Kasumi-1 (cell line): ENCODE measurements at regions not wholly inside any gene's neighbourhood (a gene's known extent, or its start where the extent isn't known, plus 50 kb on each side); places are given as distances from the start of the nearest gene placed in this dataset.
A peak's percentile ranks its signal among the peaks of the same experiment; 100 is the strongest.

ENCODE experiments used
- DNase-seq, 2 experiments: peaks; one replicate each; lab custom pipeline; 2025; lab: John Stamatoyannopoulos, UW

DNA sequence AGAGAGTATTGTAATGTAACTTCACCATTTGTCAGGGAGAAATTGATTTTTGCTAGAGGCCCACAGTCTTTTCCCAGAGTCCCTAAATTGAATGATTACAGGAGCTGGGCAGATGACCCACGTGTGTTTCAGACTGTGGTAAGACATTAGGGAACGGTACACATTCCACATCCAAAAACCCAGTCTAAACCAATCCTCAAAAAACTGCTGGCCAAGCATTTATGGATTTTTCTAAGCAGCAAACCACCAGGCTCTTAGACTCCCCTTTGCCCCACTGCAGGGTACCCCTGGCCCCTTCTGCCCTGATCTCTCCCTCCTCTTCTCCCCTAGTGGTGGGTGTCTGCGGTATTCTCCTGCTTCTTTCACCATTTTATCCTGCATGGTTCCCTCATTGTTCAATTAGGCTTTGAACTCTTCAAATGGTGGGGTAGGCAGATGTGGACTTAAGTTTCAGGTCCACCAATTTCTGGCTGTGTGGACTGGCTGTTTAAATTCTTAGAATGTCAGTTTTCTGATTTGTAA is 135.5 kb upstream of the SORCS3 start:
- DNase-seq: no peak

DNA sequence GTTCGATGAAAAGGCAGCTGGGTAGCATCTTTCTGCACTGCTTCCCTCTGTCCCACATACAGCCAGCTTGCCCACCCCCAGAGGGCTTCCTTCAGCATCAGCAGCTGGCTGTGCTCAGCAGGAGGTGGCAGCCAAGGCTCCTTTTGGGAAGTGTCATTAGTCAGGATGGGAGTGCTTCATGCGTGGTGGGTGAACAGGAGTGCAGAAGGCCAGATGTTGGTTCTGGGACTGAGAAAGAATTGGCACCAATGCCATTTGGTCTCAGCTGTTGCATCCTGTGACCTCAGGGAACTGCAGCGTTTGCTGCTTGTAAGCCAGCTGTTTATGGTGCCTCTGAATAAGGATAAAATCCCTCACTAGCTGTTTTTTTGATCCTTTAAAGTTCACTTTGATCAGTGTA is 131.1 kb upstream of the SORCS3 start:
- DNase-seq: no peak

DNA sequence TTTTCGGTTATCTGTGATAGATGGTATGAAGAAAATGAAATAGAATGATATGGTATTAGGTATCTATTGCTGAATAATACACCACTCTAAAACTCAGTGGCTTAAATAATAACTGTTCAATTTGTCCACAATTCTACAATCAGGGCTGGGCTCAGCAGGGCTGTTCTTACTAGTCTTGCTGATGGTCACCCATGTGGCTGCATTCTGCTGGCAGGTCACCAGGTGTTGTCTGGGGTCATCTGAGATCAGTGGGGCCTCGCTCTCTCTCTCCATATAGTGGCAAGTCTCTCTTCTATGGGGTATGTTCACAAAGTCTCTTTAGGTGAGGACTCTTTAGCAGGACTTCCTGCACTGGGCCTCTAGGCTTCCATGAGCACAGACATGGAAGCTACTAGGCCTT is 130.4 kb upstream of the SORCS3 start:
- DNase-seq: no peak

DNA sequence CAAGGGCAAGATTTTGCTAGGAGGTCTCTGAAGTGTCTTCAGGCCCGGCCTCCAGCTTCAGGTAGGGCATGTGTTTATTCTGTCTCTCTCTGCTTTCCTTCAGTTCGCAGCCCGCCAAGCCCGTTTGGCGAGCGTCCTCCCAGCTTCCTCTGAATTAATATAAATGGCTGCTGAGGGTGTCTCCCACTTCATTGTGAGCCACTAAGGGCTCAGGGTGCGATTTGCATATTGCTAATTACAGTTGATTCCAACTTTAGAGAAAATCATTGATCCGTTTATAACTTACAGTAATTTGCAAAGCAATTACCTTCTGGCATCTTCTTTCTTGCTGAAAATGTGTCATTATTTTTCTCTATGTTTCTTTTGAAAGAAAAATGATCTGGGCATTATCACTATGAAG is 128.3 kb upstream of the SORCS3 start:
- DNase-seq: no peak

DNA sequence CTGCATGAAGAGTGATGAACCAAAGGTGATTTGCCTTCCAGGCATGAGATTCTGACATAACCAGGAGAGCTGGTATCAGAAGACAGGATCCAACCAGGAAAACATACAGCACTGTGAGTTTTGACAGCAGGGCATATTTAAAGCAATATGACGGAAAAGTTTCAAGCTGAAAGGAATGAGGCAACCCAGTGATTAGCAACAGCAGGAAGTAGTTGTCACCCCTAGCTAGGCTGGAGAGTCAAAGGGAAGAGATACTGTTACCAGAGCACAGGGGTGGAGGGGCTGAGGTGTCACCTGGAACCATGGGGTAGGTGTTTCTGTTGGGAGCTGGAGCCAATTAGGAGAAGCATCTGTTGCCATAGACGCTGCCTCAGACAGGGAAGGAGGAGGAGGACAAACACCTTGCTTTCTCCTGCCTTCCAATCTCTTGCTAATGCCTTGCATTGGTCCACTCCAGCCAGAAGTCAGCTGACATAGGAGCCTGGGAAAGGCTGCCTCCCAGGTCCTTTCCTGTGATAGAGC is 125.4 kb upstream of the SORCS3 start:
- no peak for DNase-seq

DNA sequence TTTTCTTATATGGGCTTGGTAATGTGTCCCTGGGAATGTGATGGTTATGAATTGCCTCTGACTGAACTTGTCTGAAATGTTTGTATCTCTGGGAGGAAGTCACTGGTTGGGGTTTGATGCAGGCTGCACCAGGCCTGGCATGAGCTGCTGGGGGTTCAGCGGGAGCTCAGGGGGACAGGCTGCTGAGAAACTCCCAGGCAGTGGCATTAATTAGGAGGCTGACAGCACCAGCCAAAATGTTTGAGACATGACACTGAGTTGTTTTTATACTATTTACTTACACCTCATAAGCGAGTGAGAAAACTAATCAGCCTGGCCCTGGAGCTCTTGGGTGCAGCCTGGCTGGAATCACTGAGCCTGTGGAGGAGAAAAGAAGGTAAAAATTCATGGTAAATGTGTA is 124.1 kb upstream of the SORCS3 start:
- DNase-seq: no peak

DNA sequence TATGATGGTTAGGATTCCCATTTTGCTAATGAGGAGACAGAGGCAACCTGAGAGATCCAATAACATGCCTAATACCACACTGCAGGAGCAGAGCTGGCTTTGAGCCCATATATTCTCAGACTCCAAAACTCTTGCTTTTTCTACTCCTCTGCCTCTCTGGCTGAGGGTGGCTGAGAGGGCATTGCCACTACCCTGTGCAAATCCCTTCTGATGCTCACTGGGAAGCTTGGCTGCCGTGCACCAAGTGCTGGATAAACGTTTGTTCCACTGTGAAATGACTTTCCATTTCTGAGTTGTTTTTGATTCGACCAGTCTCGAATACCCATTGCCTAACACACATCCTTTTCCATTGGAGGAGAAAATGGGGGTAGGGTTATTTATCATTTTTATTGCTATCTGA is 123.1 kb upstream of the SORCS3 start:
- DNase-seq: no peak

DNA sequence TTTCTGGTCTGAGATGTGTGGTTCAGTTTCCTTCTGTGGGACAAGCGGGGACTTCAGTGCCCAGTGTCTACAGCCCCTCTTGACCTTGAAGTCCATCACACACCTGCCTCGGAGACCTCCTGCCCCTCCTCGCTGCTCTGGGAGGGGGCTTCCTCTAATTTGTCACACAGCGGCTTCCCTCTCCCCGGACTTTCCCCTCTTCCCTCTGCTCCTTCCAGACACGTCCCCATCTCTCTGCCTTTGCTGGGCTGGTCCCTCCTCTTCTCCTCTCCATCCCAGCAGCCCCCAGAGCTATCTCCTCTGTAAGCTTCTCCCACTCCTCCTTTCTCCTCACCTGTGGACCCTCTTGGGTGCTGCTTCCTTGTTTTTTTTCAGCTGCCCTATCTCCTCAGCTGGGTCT is 122.2 kb upstream of the SORCS3 start:
- DNase-seq: no peak

DNA sequence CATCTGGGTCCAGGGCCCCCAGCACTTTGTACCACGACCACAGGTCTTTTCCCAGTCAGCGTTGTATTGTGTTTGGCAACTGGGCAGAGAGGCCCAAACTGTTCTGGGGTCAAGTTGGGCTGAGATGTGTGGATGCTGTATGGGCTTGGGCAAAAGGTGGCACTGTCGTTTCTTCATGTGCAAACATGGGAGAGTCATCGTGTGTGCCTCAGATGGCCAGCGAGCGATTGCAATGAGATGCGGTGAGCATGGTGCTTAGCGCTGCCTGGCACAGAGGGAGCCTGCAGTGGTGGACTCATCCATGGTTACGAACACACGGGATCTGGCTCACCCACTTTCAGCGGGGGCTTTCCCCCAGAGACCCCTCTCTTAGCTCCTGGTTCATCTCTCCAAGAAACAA is 120.4 kb upstream of the SORCS3 start:
- DNase-seq: no peak

DNA sequence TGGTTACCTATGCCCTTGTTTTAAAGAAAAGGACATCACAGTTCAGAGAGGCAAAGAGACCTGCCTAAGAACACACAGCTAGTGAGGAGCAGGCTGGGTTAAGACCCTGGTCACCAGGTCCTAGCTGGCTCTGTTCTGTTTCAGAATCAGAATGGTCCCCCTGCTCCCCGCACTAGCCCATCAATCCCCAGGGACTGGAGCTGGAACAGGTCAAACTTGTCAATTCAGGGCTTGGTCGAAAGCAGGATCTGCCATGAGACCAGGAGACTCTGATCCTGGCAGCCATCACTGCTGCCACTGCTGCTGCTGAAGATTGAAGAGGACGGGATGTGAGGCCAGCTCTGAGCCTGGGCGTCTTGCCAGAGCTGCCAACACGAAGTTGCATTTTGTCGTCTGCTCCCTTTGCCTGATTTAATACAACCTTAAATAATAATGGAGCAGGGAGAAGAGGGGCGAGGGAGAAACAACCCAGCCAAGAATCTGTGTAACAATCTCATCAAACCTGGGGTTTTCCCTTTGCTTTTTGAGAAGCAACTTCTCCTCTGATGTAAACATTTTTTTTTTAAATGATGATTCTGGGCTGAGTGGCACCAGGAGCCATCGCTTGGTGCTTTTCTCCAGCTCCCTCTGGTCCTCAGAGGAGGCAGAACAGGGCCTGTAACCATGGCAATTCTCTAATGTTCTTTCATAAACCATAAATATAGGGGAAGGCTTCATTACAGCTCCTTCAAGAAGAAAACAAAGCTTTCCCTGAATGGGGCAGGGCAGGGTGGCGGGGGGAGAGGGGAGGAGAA is 119.0 kb upstream of the SORCS3 start:
- DNase-seq: no peak

DNA sequence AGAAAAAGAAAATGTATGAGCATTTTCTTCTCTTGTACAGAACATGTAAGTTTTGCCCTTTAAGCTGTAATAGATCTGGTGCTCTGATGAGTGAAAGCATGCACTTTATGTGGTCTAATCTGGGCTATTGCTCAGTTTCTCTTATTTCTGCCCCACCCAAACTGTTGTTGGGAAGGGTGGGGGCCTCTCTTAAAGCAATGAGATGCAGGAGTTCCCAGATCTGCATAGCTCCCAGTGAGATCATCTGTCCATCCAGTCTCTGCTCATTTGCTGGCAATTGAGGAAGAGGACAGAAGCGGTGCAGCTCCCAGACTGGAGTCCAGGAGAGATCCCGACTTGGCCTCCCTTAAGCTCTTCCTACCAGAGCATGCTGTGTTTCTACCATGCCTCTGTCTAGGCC is 114.9 kb upstream of the SORCS3 start:
- DNase-seq: no peak

DNA sequence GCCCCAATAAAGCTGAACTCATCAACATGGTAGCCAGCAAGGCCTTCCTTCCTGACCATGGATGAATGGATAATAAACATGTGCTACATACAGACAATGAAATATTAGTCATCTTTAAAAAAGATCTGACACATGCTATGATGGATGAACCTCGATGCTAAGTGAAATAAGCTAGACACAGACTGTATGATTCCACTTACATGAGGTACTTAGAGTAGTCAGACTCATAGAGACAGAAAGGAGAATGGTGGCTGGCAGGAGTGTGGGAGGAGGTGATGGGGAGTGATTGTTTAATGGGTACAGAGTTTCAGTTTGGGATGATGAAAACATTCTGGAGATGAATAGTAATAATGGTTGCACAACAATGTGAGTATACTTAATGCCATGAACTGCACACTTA is 114.1 kb upstream of the SORCS3 start:
- no peak for DNase-seq

DNA sequence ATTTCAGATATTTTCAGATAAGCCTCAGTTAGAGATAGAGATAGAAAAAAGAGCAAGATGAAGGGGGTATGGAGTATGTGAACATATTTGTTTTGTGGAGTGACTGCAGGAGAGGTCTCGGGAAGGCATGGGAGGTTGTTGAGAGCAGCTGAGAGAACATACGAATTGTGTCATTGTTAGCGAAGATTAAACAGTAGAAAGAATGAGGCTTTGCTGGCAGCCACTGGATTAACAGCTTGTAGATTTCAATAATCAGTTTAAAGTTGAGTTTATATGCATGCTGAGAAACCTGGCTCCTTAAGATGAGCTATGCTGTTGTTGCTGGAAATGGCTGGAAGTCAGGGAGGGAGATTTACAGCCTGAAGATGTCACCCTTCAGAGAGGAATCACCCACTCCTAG is 100.9 kb upstream of the SORCS3 start:
- DNase-seq: no peak

DNA sequence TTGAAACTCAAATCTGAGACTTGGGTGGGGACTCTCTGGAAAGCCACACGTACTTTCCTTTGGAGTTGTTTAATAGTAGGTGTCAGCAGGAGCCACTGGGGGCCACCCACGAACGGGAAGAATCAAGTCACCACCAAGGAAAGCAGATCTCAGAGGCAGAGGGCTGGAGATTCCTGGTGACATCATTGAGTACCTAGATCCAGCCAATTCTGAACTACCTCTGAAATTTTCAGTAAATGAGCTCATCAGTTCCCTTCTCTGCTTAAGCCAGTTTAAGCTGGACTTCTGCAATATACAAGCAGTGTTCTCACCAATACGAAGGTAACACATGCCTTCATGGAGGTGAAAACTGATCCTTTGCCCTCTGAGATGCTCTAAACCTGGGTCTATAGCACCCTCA is 99.3 kb upstream of the SORCS3 start:
- no peak for DNase-seq

DNA sequence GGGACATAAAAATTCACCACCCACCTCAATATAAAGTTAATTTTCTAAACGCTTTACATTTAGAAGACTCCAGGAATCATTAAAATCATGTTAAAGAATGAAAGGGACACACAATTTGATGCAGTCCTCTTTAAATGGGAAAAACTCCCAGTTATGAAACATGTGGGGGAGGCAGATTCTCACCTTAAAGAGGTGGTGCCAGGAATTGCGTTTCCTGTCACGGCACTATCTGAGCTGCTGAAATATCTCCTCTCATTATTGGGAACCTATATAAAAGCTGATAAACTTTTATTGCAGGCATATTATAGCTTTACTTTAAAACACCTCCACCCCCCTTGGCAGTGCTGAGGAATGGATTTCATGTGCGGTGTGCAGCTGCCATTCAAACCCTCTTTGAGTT is 94.8 kb upstream of the SORCS3 start:
- no peak for DNase-seq

DNA sequence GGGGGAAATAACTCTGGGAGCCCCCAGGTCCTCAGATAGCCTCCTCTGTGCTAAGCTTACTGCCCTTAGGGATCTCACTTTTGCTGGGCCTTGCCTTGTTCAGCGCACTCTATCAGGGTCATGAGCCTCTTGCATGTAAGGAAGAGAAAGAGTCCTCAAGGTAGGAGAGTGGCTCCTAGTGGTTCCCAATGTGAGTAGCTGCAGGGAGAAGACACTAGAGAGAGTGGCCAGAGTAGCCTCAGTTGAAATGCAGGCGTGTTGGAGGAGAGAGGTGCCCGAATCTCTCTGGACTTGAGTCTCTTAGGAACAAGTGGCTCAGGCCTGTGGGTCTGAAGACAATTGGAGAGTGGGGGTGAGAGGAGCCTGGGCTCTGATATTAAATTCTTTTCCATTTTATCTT is 94.3 kb upstream of the SORCS3 start:
- DNase-seq: no peak

DNA sequence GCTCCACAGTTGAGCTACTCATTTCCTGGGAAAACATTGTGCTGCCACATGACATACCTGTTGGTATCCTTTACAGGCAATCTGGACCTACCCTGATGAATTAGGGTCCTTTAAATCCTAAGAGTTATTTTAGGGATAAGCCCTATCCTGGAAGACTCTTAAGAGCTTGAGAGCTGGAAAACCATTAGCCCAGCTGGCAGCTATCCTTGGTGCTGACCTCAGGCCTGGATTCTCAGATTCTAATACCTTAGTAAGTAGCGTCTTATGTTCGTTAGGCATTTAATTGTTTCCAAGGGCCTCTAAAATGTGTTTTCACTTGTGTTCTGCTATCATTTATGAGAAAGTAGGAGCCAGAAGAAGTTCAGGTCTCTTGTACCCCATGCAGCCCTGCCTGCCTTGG is 93.0 kb upstream of the SORCS3 start:
- DNase-seq: peak in 1 of 2 experiments; percentile 4

DNA sequence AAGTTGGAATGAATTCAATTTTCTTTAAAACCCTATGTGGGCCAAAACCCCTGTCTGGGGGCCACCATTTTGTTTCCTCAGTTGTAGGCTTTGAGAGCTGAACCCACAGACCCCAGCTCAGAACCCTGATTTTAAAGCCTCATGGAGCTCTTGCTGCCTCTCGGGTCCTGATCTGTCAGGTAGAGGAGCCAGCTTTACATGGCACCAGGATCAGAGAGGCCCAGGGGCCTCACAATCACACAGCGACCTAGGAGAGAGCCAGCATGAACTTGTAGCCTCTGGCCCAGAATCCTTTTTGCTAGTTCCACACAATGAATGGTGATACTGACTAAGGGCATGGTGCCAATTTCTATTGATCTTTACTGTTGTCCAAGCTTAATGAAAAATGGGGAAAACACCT is 84.3 kb upstream of the SORCS3 start:
- no peak for DNase-seq

DNA sequence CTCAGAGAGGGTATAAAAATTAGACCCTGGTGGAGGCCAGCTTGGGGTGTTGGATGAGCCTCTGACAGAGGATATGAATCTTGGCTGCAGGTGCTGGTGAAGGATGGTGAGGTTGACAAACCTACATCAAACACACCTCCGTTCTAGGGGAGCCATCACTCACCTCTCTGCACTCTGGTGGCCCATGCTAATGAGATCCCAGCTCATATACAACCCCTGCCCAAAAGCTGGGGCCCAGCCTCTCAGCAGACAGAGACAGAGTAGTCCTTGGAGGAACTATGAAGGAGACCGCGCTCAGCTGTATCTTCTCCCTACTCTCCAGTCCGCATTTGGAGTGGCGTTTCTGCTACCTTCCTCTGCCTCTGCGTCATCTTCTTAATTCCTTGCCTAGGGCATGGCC is 83.1 kb upstream of the SORCS3 start:
- DNase-seq: no peak

DNA sequence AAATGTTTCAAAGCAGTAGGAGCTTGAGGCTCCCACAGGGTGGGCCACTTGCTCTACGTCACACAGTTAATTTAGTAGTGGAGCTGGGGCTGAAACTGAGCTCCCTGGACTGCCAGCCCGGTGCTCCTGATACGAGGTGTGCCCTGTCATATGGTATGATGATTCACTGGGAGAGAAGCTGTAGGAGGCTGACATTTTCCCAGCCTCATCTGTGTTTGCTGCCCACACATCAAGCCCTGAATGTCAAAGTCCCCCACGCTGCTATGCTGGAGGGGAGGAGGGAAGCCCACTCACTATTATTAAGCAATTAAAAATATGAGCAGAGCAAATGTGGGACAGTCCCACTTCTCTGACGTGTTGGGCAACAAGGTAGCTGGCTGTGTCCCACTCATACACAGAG is 81.2 kb upstream of the SORCS3 start:
- no peak for DNase-seq

DNA sequence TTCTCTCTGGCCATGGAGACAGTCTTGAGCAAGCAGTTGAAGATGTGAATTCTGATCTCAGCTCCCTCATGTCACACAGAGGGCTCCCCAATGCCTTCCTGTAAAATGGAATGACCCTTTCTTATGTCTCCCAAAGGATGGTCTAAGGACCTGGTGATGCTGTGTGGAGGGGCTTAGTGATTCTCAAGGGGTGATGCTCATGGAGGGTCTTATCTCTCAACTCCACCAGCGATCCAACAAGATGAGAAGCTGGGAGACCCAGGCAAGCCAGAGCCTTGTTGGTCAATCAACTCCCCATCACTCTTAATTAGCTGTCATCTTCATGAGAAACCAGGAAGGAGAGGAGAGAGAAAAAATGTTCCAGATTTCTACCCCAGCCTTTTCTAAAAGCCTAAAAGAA is 78.0 kb upstream of the SORCS3 start:
- no peak for DNase-seq

DNA sequence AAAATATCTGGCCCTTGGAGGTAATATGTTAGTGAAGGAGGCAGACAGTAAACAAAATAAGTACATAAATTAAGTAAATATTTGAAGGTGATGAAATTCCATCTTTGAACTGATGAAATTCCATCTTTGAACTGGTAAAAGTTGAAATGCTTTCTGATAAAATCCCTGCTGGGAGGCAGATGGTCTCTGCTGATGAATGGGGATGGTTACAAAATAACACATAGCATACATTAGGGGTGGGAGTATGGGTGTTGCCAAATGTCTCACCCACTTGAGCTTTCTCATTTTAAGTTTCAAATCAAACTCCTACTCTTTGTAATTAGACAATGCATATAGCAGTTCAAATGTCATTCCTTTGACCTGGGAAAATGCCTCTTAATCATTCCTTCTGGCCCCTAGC is 77.5 kb upstream of the SORCS3 start:
- DNase-seq: no peak

DNA sequence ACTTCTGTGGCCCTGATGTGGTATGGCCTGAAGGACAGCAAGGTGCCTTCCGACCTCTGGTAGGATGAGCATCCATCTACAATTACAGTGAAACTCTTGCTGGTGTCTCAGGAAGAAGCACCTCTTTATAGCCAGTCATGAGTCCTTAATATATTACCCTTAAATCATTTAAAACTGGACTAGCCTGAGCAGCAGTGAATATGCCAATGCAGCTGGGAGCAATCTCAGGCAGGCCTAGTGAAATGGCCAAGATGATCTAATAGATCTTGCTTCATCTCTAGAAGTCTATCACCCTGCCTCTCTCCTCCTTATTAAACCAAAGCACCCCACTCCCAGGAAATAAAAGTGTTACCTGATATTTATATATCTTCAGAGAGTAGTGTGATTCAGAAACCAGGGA is 66.7 kb upstream of the SORCS3 start:
- no peak for DNase-seq

DNA sequence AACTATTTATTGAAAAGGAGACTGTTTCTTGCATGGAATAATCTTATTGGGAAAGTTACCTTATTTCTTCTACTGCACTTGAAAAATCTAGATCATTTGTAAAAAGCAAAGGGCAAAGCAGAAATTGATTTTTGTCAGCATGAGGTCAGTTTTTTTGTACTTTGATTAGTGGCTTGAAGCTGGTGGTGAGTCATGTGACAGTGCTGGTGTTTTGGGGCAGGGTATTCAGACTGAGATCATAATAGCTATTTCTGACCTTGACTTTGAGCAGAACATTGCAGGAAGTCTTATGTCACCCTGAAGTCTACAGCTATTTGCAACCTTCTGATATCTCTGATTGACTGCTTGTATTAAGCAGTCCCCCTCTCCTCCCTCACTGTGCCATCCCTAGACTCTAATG is 66.3 kb upstream of the SORCS3 start:
- DNase-seq: no peak
